K562 (cell line): ENCODE measurements at regions not wholly inside any gene's neighbourhood (a gene's known extent, or its start where the extent isn't known, plus 50 kb on each side); places are given as distances from the start of the nearest gene placed in this dataset.

Source experiments
- CBFA2T3 ChIP-seq: fragments of 450-650 bp; IDR thresholded peaks from 2 replicates; pipeline ENCODE4 v1.6.1; 2017
- EGR1 ChIP-seq: fragments of 450-650 bp; conservative IDR thresholded peaks from 2 replicates; pipeline ENCODE4 v1.6.1; 2017; ENCODE audit warnings: mild to moderate bottlenecking
- FOSL1 ChIP-seq: fragments of 200-800 bp; sonication (Bioruptor generic); conservative IDR thresholded peaks from 2 replicates; pipeline ENCODE4 v1.6.1; 2016; ENCODE audit warnings: missing genetic modification characterization, missing compliant biosample characterization
- FOXJ3 ChIP-seq: sonication (generic); formaldehyde crosslinking; IDR thresholded peaks from 2 replicates; pipeline ENCODE4 v1.4.0; 2020; ENCODE audit warnings: mild to moderate bottlenecking, missing genetic modification reagents
- FOXM1 ChIP-seq, 2 experiments: fragments of 450-650 bp in 1 of 2; sonication (generic) in 1 of 2; formaldehyde crosslinking in 1 of 2; IDR thresholded peaks; 2 replicates each; pipeline versions ENCODE4 v1.6.1 to v1.9.0; 2017 to 2022; ENCODE audit warnings: low read depth in 2 of 2, mild to moderate bottlenecking in 2 of 2, missing genetic modification reagents in 1 of 2, moderate library complexity in 1 of 2
- GTF3C2 ChIP-seq: IDR thresholded peaks from 3 replicates; pipeline ENCODE4 v1.6.1; 2011; ENCODE audit warnings: borderline replicate concordance, mild to moderate bottlenecking, moderate library complexity; ENCODE audit not compliant: insufficient read length; ENCODE audit errors: extremely low read depth
- ILK ChIP-seq: fragments of 450-650 bp; IDR thresholded peaks from 2 replicates; pipeline ENCODE4 v1.6.1; 2016; ENCODE audit warnings: missing genetic modification characterization, low read depth, mild to moderate bottlenecking, missing compliant biosample characterization, moderate library complexity, borderline replicate concordance
- NRF1 ChIP-seq, 2 experiments: fragments of 450-650 bp; IDR thresholded peaks in 1 of 2; conservative IDR thresholded peaks in 1 of 2; 2 replicates each; pipeline ENCODE4 v1.6.1; 2014; ENCODE audit warnings: mild to moderate bottlenecking in 2 of 2
- PML ChIP-seq: IDR thresholded peaks from 2 replicates; pipeline ENCODE4 v1.6.1; 2012; ENCODE audit warnings: low read length, inconsistent platforms
- POLR2AphosphoS2 ChIP-seq: IDR thresholded peaks from 2 replicates; pipeline ENCODE4 v1.6.1; 2012; ENCODE audit warnings: low read length, improper control_type of control experiment
- RNF219 ChIP-seq: fragments of 250-450 bp; sonication (Bioruptor Pico); IDR thresholded peaks from 2 replicates; pipeline ENCODE4 v1.5.0; 2022; ENCODE audit warnings: mild to moderate bottlenecking
- SNAPC5 ChIP-seq: fragments of 250-450 bp; sonication (Bioruptor Pico); IDR thresholded peaks from 2 replicates; pipeline ENCODE4 v1.8.0; 2021; ENCODE audit warnings: moderate library complexity, mild to moderate bottlenecking, inconsistent platforms
- SOX6 ChIP-seq: fragments of 450-650 bp; IDR thresholded peaks from 2 replicates; pipeline ENCODE4 v1.6.1; 2014; ENCODE audit warnings: mild to moderate bottlenecking
- TCF3 ChIP-seq: sonication (generic); formaldehyde crosslinking; IDR thresholded peaks from 2 replicates; pipeline ENCODE4 v1.4.0; 2020; ENCODE audit warnings: mild to moderate bottlenecking, missing genetic modification reagents
- TEAD4 ChIP-seq, 2 experiments: sonication (generic) in 1 of 2; formaldehyde crosslinking in 1 of 2; IDR thresholded peaks; 2 replicates each; pipeline versions ENCODE4 v1.6.1 to v1.8.0; 2012 to 2022; ENCODE audit warnings: borderline replicate concordance in 1 of 2, inconsistent platforms in 1 of 2, low read length in 1 of 2, mild to moderate bottlenecking in 1 of 2, missing genetic modification reagents in 1 of 2
- ZBTB5 ChIP-seq: fragments of 450-650 bp; IDR thresholded peaks from 2 replicates; pipeline ENCODE4 v1.6.1; 2017; ENCODE audit warnings: antibody characterized with exemption
- ZBTB7A ChIP-seq: IDR thresholded peaks from 2 replicates; pipeline ENCODE4 v1.6.1; 2011; ENCODE audit warnings: low read depth, mild to moderate bottlenecking, low read length, moderate library complexity, borderline replicate concordance; ENCODE audit not compliant: control insufficient read depth
- ZNF280B ChIP-seq: fragments of 250-450 bp; sonication (Bioruptor Pico); IDR thresholded peaks from 2 replicates; pipeline ENCODE4 v1.5.1; 2021; ENCODE audit warnings: mild to moderate bottlenecking
- ZNF583 ChIP-seq: fragments of 250-450 bp; sonication (Bioruptor Pico); IDR thresholded peaks from 2 replicates; pipeline ENCODE4 v1.4.0; 2020

- peak; percentile 69 for TF ChIP-seq GTF3C2
- peak; percentile 45; the same call in 1 of the 2 replicates for TF ChIP-seq TCF3 (CRISPR knock-in tag)
- no peak for TF ChIP-seq FOXJ3 (CRISPR knock-in tag)
- TF ChIP-seq FOXM1 (IDR thresholded peaks at IDR 0.05; ENCODE audit: low read depth), result 0 out of 2 replicates have a peak, but pooled peaks have one; percentile 9
- no peak for TF ChIP-seq FOXM1 (CRISPR knock-in tag; IDR thresholded peaks at IDR 0.05; ENCODE audit: low read depth)
- peak; percentile 93 for TF ChIP-seq FOSL1
- no peak for TF ChIP-seq ZNF583 (CRISPR knock-in tag)
- TF ChIP-seq CBFA2T3, result peak; percentile 72
- no peak for TF ChIP-seq SNAPC5 (CRISPR knock-in tag)
- peak; percentile 52; the same call in 1 of the 2 replicates for TF ChIP-seq SOX6
- no peak for TF ChIP-seq ZNF280B (CRISPR knock-in tag)
- no peak for TF ChIP-seq RNF219 (CRISPR knock-in tag)
- TF ChIP-seq ZBTB7A, result no peak
- no peak for TF ChIP-seq ILK (tag)
- no peak for TF ChIP-seq POLR2AphosphoS2
- no peak for TF ChIP-seq NRF1 (conservative IDR thresholded peaks at IDR 0.05 in 1 of 2, IDR thresholded peaks at IDR 0.05 in 1 of 2)
- peak; percentile 68 for TF ChIP-seq TEAD4 (IDR thresholded peaks at IDR 0.05; ENCODE audit: low read length)
- no peak for TF ChIP-seq TEAD4 (CRISPR knock-in tag; IDR thresholded peaks at IDR 0.05; ENCODE audit: borderline replicate concordance)
- peak; percentile 66 for TF ChIP-seq EGR1
- no peak for TF ChIP-seq PML
- no peak for TF ChIP-seq ZBTB5
Observed at GRCh38 chr2:195406886-195407603, 250.0 kb upstream of the SLC39A10 start (continued).
